Endothelial cell of umbilical vein (primary cell): ENCODE measurements at regions not wholly inside any gene's neighbourhood (a gene's known extent, or its start where the extent isn't known, plus 50 kb on each side); places are given as distances from the start of the nearest gene placed in this dataset.

ENCODE experiments used
- BruUV-seq: library from RNA; stranded (reverse); fragments of 400-500 nt; replicated peaks from 2 replicates; lab custom pipeline; 2021; lab: Mats Ljungman, UMichigan
- CTCF ChIA-PET: fragments of 300-600, 350-600 bp; sonication (Branson Sonifier 250); formaldehyde crosslinking; loops from one replicate; lab custom pipeline; 2021; ENCODE audit warnings: antibody characterized with exemption, inconsistent platforms; lab: Charles Lee
- POLR2A ChIA-PET: fragments of 300-600, 350-600 bp; sonication (Branson Sonifier 250); formaldehyde crosslinking; loops from one replicate; lab custom pipeline; 2021; ENCODE audit warnings: antibody characterized with exemption, inconsistent platforms; lab: Charles Lee
- DNase-seq: peaks from one replicate; pipeline ENCODE4 v3.0.0-alpha.2; 2011; ENCODE audit warnings: low read depth, low spot score
- FAIRE-seq: peaks from 2 replicates; lab custom pipeline; 2011; peaks lifted over from hg19 to GRCh38; lab: Jason Lieb, UNC
- H2AFZ ChIP-seq: 2 replicates; pipeline ENCODE4 v1.6.0; 2012; ENCODE audit warnings: low read depth, low read length, control low read depth, inconsistent platforms
- H3K27ac ChIP-seq: 2 replicates; pipeline ENCODE4 v1.5.1; 2011; ENCODE audit warnings: low read depth, mild to moderate bottlenecking, control low read depth, low read length, moderate library complexity; ENCODE audit not compliant: insufficient read depth
- H3K27me3 ChIP-seq, 2 experiments: 2 replicates each; pipeline versions ENCODE4 v1.6.0 to v1.6.1; 2011; ENCODE audit warnings: low read length in 2 of 2, mixed read lengths in 1 of 2; ENCODE audit not compliant: control insufficient read depth in 2 of 2, insufficient read depth in 2 of 2
- H3K36me3 ChIP-seq, 2 experiments: 2 replicates in 1 of 2; 3 replicates in 1 of 2; pipeline ENCODE4 v1.5.1; 2011; ENCODE audit warnings: low read length in 2 of 2, mild to moderate bottlenecking in 1 of 2, moderate library complexity in 1 of 2; ENCODE audit not compliant: control insufficient read depth in 2 of 2, insufficient read depth in 2 of 2; ENCODE audit errors: extremely low read depth in 1 of 2
- H3K4me1 ChIP-seq: 3 replicates; pipeline ENCODE4 v1.5.1; 2011; ENCODE audit warnings: mild to moderate bottlenecking, low read length; ENCODE audit not compliant: control insufficient read depth, insufficient read depth; ENCODE audit errors: extremely low read depth
- H3K4me2 ChIP-seq: 2 replicates; pipeline ENCODE4 v1.6.1; 2011; ENCODE audit warnings: low read length, control low read depth, mixed read lengths; ENCODE audit not compliant: insufficient read depth
- H3K4me3 ChIP-seq, 3 experiments: fragments of 200-600 bp in 1 of 3; sonication (generic), shearing (Covaris generic) in 1 of 3; replicated peaks in 1 of 3; 2 replicates each; pipeline ENCODE4 v1.5.1; 2011 to 2016; ENCODE audit warnings: control low read depth in 3 of 3, low read length in 3 of 3, mild to moderate bottlenecking in 2 of 3, inconsistent platforms in 1 of 3, low read depth in 1 of 3, moderate library complexity in 1 of 3; ENCODE audit not compliant: insufficient read depth in 1 of 3
- H3K79me2 ChIP-seq: 2 replicates; pipeline ENCODE4 v1.6.0; 2012; ENCODE audit warnings: low read length, inconsistent platforms; ENCODE audit not compliant: control insufficient read depth, insufficient read depth
- H3K9ac ChIP-seq: replicated peaks from 2 replicates; pipeline ENCODE3; 2011; ENCODE audit warnings: low read length, control low read depth; ENCODE audit not compliant: insufficient read depth; ENCODE audit errors: extremely low read depth
- H3K9me1 ChIP-seq: replicated peaks from 3 replicates; pipeline ENCODE4 v1.6.0; 2011; ENCODE audit warnings: mild to moderate bottlenecking, low read length; ENCODE audit not compliant: control insufficient read depth, insufficient read depth; ENCODE audit errors: extremely low read depth
- H3K9me3 ChIP-seq: replicated peaks from 2 replicates; pipeline ENCODE4 v1.5.1; 2012; ENCODE audit warnings: low read length, inconsistent platforms; ENCODE audit not compliant: control insufficient read depth, insufficient read depth
- H4K20me1 ChIP-seq: replicated peaks from 2 replicates; pipeline ENCODE3; 2011; ENCODE audit warnings: mild to moderate bottlenecking, low read length; ENCODE audit not compliant: control insufficient read depth, insufficient read depth; ENCODE audit errors: extremely low read depth
- EZH2 ChIP-seq: IDR thresholded peaks from 2 replicates; pipeline ENCODE4 v1.6.1; 2012; ENCODE audit warnings: borderline replicate concordance, low read depth, mild to moderate bottlenecking, moderate library complexity, low read length, inconsistent platforms; ENCODE audit not compliant: severe bottlenecking
- JUN ChIP-seq: IDR thresholded peaks from 2 replicates; pipeline ENCODE4 v1.6.1; 2011; ENCODE audit warnings: borderline replicate concordance, low read depth; ENCODE audit not compliant: insufficient read length, insufficient read depth
- MYC ChIP-seq: IDR thresholded peaks from one replicate; pipeline ENCODE4 v1.6.1; 2011; ENCODE audit warnings: mild to moderate bottlenecking, low read depth, low read length
- POLR2AphosphoS5 ChIP-seq: IDR thresholded peaks from 2 replicates; pipeline ENCODE4 v1.6.1; 2012; ENCODE audit warnings: low read depth, mild to moderate bottlenecking, control low read depth, low read length, moderate library complexity; ENCODE audit not compliant: insufficient read depth
- dilution Hi-C: fragments of 300-500 bp; cut with MboI; formaldehyde crosslinking; loops from one replicate; pipeline ENCODE4 v1.15.0; 2019; ENCODE audit warnings: low sequenced_read_pairs; ENCODE audit not compliant: extremely low pct_ligation_motif_present
- intact Hi-C: fragments of 100-400 bp; cut with micrococcal nuclease; formaldehyde crosslinking; loops from one replicate; pipeline ENCODE4 v1.10.0; 2022
- TF ChIP-seq, protein P1 (sequence below): IDR thresholded peaks from 2 replicates; pipeline ENCODE4 v1.6.1; 2011; ENCODE audit not compliant: insufficient read depth, insufficient read length
- TF ChIP-seq, protein P2 (sequence below), 2 donors: IDR thresholded peaks; 1 replicate in 1 of 2; 2 replicates in 1 of 2; pipeline ENCODE4 v1.5.1; 2011; ENCODE audit warnings: low read length in 2 of 2, mild to moderate bottlenecking in 2 of 2, moderate library complexity in 2 of 2, control low read depth in 1 of 2, inconsistent platforms in 1 of 2, low read depth in 1 of 2; ENCODE audit not compliant: insufficient read depth in 1 of 2; ENCODE audit errors: extremely low read depth in 1 of 2

- CTCF ChIA-PET, result no interaction called here
- no peaks in the 10 kb centered on the region for H3K27me3 ChIP-seq
- no peak overlapping the region for H3K27ac ChIP-seq
- no peaks in the 10 kb centered on the region for H3K36me3 ChIP-seq
- intact Hi-C loops (no loop called here), dilution Hi-C loops (no loop called here)
- TF ChIP-seq JUN (no peak), MYC (no peak), POLR2AphosphoS5 (no peak), EZH2 (no peak)
- TF ChIP-seq, protein P1, sequence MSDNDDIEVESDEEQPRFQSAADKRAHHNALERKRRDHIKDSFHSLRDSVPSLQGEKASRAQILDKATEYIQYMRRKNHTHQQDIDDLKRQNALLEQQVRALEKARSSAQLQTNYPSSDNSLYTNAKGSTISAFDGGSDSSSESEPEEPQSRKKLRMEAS, result no peak
- TF ChIP-seq, protein P2, sequence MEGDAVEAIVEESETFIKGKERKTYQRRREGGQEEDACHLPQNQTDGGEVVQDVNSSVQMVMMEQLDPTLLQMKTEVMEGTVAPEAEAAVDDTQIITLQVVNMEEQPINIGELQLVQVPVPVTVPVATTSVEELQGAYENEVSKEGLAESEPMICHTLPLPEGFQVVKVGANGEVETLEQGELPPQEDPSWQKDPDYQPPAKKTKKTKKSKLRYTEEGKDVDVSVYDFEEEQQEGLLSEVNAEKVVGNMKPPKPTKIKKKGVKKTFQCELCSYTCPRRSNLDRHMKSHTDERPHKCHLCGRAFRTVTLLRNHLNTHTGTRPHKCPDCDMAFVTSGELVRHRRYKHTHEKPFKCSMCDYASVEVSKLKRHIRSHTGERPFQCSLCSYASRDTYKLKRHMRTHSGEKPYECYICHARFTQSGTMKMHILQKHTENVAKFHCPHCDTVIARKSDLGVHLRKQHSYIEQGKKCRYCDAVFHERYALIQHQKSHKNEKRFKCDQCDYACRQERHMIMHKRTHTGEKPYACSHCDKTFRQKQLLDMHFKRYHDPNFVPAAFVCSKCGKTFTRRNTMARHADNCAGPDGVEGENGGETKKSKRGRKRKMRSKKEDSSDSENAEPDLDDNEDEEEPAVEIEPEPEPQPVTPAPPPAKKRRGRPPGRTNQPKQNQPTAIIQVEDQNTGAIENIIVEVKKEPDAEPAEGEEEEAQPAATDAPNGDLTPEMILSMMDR (IDR thresholded peaks at IDR 0.05; ENCODE audit: extremely low read depth in 1 of 2, insufficient read depth in 1 of 2, low read depth in 1 of 2, low read length in 2 of 2), result no peak
- H2AFZ ChIP-seq, result no peak overlapping the region
- POLR2A ChIA-PET, result no interaction called here
- no peak overlapping the region for H3K9ac ChIP-seq
- no peaks in the 10 kb centered on the region for H4K20me1 ChIP-seq
- no peak overlapping the region for H3K4me3 ChIP-seq
- FAIRE-seq (no peak), DNase-seq (no peak)
- no peaks in the 10 kb centered on the region for H3K79me2 ChIP-seq
- H3K4me2 ChIP-seq, result no peak overlapping the region
- no peaks in the 10 kb centered on the region for H3K4me1 ChIP-seq
- H3K9me1 ChIP-seq, result no peaks in the 10 kb centered on the region
- peaks cover 3% of the 10 kb centered on the region for H3K9me3 ChIP-seq
- BruUV-seq, result no TSS peak
Observed at GRCh38 chr9:115941561-115942315, 211.9 kb upstream of the PAPPA start.
